HG02885 (cell line): ENCODE measurements at regions not wholly inside any gene's neighbourhood (a gene's known extent, or its start where the extent isn't known, plus 50 kb on each side); places are given as distances from the start of the nearest gene placed in this dataset.

Source experiments
- ATAC-seq: cut with Tn5 transposase; IDR thresholded peaks from one replicate; pipeline ENCODE4 v1.9.1; 2021; ENCODE audit warnings: mild to moderate bottlenecking; ENCODE audit not compliant: unreplicated experiment, poor library complexity

DNA sequence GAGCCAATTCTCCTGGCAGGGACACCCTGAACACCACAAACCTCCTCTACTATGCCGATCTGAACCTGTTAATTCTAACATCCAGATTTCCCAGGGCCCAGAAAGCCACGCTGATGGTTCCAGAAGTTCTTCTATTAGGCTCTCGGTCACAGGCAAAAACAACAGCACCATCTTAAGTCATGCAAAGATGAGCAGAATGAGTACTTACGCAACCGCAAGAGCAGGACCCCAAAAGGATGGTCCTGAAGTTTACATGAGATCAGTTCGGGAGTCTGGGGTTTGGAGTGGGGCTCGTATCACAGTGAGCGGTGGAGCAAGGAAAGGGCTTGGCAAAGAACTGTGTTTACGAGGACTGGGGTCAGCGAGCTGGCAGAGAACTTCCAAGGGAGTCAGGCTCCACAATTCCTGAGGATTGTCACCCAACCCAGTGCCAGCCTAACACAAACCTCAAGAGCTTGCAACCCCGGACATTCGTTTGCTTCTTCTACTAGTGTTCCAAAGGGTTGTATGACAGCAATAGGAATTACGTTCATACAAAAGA, 532.6 kb downstream of the TNS3 start:
- no peak for ATAC-seq

DNA sequence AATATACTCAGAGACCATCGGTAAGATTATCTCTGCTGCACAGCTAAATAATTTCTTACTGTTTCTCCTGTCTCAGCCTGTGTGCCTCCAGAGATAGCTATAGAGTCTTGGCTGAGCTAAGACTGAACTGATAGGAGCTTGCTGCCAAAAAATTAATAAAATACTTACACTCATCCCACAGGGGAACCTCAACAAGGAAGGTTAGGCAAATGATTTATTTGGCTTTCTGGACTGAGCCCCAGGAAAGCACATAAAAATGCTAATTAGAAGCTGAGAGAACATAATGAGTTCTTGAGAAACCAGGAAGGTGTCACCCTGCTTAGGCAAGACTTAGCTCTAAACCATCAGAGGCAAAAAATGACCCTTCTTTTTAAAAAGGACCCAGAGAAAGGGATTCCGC, 534.5 kb downstream of the TNS3 start:
- ATAC-seq: no peak

DNA sequence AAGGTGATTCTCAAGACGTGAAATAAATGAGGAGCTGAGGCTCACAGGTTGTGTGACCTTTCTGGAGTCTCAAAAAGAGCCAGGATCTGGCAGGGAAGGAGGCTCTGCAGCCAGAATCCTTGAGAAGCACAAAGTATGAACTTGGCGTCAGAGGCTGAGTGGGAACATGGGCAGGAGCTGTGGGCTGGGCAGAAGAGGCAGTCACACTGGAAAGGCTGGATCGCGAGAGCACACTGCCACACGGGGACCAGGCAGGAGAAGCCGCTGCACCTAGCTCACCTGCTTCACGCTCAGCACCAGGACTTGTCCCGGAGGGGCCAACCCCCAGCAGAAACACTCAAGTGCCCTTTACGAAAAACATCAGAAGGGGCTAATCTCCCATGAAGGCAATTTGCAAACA, 535.0 kb downstream of the TNS3 start:
- ATAC-seq: no peak

DNA sequence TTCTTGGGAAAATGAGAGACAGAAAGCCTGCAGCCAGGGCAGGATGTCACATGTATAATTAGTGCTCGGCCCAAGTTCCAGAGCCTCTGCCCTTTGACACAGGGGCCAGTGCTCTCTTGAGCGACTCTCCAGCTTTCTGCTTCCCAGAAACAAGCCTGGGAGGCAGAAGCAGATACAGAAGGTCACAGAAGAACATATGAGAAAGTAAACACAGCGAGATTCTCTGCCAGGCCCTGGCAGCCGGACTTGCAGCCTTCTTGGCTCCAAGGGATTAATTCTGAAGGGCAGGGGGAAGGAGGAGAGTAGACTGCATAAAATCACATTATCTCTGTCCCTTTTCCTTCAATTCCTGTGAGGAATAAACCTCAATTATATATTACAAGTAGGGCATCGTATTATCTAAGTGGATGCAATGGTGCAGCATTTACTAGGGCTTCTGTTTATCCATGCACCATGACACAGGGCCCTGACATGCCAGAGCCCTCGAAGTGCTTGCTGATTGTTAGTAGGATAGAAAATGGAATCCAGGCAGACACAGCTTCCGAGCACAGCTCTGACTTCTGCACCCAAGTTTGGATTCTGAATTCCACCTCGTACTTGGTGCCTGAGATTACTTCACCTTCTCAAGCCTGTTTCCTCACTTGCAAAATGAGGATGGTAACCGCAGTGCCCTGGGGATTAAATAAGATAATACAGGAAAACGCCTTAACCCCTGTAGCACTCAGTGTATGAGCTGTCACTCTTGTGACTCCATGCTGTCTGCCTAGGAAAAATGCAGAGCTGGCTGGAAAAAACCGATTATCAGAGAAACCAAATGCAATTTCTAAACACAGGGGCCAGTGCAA, 536.5 kb downstream of the TNS3 start:
- ATAC-seq: no peak

DNA sequence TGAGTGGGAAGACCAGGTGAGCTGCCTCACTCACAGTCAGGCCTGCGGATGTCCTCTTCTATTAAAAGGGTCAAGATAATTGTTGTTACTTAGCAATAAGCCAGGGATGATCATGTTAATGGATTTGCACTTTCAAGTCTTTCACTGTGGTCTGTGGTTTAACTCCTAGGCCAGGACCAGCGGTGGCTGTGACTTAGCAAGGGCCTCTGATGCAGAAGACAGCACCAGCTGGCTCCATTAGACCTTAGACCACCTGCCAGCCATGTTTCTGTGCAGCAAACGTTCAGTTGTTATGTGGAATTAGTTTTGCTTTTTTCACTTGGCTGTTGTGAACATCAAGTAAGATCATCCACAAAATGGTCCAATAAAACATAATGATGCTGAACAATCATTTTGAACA, 537.3 kb downstream of the TNS3 start:
- ATAC-seq: no peak

DNA sequence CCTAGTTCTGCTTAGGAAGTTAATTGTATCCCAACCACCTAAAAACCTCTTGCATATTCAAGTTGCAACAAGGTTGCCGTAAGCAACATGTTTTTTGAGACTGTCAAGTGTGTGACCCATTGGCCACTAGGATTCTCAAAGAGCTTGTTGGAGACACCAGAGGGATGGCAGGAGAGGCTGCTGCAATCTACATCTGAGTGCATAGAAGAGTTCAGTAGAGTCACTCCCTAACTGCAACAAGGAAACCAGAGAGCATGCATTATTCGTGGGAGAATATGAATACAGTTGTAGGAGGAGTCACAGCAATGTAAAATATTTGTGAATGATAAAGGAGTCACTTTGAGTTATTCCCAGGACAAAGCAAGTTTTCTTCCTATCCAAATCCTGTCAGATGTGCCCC, 538.6 kb downstream of the TNS3 start:
- no peak for ATAC-seq

DNA sequence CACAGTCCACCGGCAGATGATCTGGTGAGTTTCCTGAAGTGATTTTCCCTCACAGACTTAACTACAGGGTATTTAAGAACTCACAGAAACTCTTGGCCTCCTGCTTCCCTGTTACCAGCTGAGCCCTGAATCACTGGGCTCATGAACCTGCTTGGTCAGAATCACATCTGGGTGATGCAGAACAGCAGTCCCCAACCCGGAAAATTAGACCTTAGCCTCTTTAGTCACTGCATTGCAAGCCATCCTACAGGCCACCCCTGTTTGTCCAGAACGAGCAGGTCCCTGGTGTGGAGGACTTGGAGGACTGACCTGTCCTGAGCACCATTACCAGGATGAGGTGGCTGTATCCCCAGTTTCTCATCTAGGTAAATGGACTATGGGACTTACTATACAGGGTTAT, 539.2 kb downstream of the TNS3 start:
- no peak for ATAC-seq

DNA sequence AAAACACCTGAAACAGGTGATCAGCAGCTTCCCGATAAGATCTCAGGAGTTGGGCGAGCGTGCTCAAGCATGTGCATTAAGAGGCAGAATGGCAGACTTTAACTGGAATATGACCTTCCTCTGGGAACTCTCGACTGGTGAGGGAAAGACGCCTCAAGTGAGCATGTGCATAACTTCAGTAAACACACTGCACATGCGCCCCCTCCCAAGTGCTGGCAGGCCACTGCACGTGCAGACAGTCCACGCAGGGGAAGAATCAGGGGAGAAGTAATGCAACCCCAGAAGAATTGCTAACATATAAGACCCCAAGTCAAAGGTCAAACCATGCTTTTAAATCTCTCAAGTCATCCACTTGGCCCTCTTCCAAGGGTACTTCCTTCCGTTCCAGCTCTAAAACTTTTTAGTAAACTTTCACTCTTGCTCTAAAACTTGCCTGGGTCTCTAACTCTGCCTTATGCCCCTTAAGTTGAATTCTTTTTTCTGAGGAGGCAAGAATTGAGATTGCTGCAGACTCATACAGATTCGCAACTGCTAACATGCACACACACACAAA, 541.0 kb downstream of the TNS3 start:
- ATAC-seq: no peak

DNA sequence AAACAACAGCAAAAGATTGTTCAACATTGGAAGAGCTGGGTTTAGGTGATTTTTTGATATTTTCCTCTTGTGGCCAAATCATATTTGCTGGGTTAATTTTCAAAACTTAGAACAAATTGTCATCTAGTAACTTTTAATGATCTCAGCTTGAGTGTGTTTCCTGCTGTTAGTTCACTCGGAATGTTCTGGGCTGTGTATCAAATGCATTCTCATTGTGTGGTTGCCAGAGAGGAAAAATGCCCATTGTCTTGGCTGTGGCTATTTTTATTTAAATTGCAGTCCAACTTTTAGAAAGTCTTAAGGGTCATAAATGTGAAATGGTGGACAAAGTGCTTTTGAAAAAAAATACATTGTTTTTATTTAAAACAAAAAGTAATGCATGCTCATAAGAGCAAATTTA, 542.0 kb downstream of the TNS3 start:
- ATAC-seq: no peak

DNA sequence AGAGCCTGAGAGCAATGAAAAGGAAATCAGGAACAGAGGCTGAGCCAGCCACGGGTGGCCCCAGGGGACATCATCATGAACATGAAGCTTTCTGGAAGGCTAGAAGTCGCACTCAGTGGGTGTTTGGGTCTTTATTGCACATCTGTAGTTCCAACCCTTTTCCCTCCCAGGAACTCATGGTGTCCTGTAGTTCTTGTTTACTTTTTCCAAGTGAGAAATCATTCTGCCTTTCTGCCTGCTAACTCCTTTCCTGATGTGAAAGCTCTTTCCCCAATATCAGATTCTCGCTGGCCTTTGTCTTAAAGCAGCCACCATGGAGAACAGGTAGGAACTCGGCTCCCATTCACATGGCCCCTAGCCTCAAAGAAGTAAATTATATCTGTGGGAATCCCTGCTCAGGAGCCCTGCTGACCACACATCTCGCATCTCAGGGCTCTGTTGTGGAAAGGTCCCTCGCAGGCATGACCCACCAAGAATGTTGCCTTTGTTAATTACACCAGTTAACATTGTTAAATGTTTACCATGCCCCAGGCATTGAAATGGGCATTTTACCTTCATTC, 542.7 kb downstream of the TNS3 start:
- ATAC-seq: no peak

DNA sequence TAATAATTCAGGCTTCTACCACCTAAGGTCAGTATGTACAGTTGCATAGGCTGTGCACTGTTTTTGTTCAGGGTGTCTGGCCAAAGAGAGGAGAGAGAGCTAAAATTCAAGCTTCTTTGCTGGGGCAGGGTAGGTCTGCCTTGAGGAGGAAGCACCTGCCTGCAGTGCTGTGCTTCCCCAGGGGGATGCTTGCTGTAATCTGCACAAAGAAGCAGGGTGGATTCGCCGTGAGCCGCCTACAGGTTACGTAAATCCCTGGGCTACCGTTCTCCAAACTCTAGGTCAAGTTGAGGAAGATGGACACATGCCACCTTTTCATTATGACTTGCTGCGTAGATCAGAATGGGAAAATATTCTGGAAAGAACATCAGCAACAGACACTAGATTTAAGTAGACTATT, 543.3 kb downstream of the TNS3 start:
- no peak for ATAC-seq

DNA sequence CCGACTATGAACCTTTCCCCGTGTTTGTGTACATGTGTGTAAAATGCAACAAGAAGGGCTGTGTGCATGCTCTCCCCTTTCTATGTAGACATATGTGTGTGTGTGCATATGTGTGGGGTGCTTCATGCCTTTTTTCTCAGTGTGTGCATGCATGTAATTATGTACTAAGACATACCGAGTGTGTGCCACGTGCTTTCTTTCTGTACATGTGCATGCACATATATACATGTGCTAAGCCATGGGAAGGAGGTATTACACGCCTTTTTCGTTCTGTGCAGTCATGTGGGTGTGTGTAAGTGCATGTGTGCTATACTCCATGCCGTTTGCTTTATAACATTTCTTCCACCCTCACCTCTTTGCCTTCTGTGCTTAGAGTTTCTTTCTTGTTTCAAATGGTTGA, 544.3 kb downstream of the TNS3 start:
- no peak for ATAC-seq

DNA sequence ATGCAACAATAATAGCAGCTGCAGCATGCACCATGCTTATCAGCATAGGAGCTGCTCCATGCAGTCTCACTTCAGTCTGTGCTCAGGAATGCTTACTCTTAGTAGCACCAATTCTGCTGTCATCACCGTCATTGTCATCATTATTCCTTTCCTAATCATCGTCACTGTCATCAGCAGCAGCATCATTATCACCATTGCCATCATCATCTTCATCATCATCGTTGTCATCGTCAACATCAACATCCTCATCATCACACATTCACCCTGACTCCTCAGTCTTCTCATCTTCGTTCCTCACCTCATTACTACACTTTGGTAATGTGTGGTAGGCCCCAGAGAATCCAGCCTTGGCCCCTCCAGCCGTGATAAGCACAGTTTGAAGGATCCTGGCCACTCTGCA, 545.0 kb downstream of the TNS3 start:
- ATAC-seq: no peak

DNA sequence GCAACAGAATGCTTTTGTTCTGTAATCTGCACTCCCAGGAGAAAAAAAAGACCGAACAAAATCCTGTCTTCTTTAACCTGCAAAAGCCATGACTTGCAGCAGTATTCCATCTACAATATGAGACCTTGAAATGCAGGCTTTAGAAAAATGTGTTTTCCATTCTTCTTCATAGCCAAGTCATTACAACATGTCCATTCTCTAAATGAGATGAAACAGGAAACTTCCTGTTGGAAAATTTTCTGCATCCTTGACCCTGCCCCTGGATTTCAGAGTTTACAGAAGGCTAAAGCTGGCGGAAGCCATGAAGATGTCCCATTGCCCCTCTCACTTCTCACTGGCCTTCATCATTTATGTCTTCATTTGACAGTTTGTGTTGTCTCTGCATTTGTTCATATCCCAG, 546.4 kb downstream of the TNS3 start:
- no peak for ATAC-seq

DNA sequence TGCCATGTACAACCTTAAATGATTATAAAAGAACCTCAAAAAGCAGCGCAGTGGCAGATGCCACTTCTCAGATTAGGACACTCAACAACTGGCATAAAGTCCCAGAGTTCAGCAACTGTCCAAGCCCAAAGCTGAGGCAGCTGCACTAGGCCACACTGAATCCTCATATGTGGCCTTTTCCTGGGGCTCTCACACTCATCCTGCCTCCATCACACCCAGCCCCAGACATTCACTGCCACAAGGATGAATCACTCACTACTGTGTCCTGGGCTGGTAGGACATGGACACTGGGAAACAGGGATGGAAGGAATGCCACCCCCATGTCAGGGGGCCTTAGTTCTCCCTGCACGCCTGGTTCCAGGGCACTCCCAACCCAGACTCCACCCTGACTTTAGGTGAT, 547.7 kb downstream of the TNS3 start:
- ATAC-seq: no peak

DNA sequence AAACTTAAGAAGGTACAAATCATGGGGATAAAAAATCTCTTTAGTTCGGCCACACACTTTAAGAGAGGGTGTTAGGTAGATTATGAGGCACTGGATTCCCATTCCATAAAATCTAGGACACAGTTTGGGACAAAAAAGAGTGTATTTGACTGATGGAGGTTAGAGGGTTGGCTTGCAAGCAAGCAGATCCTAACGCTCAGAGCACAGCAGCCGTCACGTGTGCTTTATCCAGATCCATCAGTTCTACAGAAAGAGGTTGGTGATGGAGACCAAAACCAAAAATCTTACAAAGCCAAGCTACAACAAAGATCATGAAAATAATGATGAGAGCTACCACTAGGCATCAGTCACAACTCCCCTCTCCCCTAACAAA, 549.4 kb downstream of the TNS3 start:
- ATAC-seq: no peak

DNA sequence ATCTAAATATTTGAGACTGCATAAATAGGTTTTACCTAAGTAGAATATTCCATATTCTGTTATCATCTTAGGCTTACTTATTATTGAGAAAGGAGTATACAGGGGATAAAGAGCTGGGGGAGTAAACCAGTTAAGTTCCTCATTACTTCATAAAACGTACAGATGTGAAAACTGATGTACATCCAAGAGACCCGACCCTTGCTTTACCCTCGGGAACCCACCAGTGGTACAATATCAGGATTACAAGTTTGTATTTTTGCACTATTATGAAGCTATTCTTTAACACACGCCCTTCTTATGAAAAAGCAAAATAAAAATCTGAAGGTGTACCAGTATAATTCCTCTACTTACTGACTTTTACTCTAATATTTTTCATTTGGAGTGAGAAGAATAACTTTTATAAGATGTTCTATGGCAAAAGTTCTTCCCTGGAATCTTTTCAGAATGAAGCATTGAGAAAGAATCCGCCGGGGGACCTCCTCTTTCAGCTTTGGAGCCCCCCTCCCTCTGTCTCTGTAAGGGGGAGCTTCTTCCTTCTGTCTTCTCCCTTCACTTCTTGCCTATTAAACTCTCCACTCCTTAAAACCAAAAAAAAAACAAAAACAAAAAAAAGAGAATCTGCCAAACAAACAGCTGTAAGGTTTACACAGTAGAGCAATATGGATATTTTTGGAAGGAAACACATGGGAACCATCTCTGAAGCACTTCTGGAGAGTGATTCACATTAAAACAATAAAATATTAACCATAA, 550.0 kb downstream of the TNS3 start:
- no peak for ATAC-seq

DNA sequence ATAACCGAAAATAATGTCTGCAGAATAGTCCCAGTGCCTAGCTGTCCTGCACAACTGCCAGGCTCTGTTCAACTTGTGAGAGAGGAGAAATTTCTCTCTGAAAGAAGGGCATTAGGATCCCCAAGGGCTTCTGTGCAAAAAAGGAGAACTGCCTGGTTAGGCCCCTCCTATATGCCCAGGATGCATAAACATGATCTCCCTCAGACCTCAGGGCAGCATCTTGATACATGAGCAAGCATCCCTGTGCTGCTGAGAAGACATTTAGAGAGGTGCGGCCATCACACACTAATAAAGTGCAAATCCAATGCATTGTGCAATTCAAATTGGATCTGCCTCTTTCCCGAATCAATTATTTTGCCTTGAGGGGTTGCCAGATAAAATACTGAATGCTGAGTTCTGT, 553.6 kb downstream of the TNS3 start:
- no peak for ATAC-seq

DNA sequence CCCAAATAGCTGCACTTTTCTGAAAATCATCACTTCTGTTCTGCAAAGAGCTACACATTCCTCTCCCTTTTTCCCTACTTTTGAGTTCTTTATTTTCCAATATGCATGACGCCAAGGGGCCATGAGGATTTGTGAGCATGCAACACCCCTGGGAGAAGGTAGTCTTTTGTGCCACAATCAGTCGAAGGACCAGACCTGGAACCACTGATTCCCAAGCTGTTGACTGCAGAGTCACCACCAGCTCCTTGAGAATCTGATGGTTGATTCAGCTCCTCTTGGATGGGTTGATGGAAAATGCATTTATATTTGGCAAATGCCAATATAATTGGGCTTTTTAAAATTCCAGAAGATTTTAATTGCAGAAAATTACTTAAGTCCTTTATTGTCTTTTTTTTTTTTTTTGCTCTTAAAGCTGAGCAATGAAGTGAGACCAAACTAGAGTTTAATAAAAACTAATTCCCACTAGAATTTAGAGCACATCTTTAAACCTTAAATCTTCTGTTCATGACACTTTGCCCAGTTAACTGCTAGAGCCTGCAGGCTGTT, 554.1 kb downstream of the TNS3 start:
- no peak for ATAC-seq

DNA sequence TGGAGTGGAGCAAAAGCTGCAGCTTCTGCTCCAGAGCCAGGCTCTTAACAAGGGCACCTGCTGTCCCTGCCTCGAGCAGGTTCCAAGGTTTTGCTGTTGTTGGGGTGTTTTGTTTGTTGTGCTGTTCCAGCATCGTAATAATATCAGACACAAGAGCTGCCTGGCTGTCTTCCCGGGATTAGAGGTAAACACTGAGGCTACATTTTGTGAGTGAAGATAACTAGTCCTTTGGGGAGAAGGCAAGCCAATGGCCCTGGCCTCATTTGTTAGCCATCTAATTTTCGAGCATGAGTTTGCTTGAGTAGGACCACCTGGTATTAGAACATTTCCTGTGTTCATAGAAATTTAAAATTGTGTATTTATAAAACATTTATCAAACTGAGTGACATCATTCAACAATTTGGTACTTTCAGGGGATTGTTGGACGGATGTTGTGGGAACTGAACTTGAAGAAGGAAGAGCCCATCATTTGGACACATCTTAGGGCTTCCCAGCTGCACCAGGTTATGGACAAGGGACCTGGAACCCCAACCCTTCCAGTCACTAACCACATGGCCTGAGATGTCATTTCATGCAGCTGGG, 555.0 kb downstream of the TNS3 start:
- ATAC-seq: no peak
